ENCODE measurements at regions not wholly inside any gene's neighbourhood (a gene's known extent, or its start where the extent isn't known, plus 50 kb on each side); places are given as distances from the start of the nearest gene placed in this dataset.
"Not testable (repeated sequence)": the region's sequence is repeated elsewhere in the genome, so short reads cannot be mapped to it uniquely, and the experiment has no call there.

GRCh38 chr12:85621041-85621440 is 215.2 kb downstream of the RASSF9 start:
- Histone ChIP-seq H3K27me3 (ENCODE audit: control insufficient read depth, insufficient read depth) (no peaks in the 10 kb centered on the region), H3K4me1 (ENCODE audit: control insufficient read depth, insufficient read depth, low read length) (no peaks in the 10 kb centered on the region), H3K4me3 (ENCODE audit: low read length) (no peak overlapping the region), H3K27ac (ENCODE audit: low read length) (no peak overlapping the region), H3K9me3 (ENCODE audit: control insufficient read depth, low read length) (no peaks in the 10 kb centered on the region)
- DNase-seq (no peak), ATAC-seq (no peak)
- WGBS = 81% methylated on average over 2 of the region's 2 CpGs
- intact Hi-C loops (cut with DNase I) = no loop called here

- no peak for DNase-seq
- Histone ChIP-seq H3K27ac (ENCODE audit: low read length) (no peak overlapping the region), H3K4me3 (ENCODE audit: low read length) (no peak overlapping the region), H3K27me3 (ENCODE audit: control insufficient read depth, insufficient read depth) (no peaks in the 10 kb centered on the region), H3K9me3 (ENCODE audit: control insufficient read depth, low read length) (no peaks in the 10 kb centered on the region), H3K4me1 (ENCODE audit: control insufficient read depth, insufficient read depth, low read length) (no peaks in the 10 kb centered on the region)
- 88% methylated on average over 2 of the region's 2 CpGs for WGBS
- no peak for ATAC-seq
- intact Hi-C loops (cut with DNase I) = no loop called here
These were observed 212.4 kb downstream of the RASSF9 start for GRCh38 chr12:85623763-85624162.

- WGBS = 78% methylated on average over 2 of the region's 2 CpGs
- H3K9me3 ChIP-seq (ENCODE audit: control insufficient read depth, low read length) = no peaks in the 10 kb centered on the region
- DNase-seq (no peak), ATAC-seq (no peak)
- no peaks in the 10 kb centered on the region for H3K4me1 ChIP-seq (ENCODE audit: control insufficient read depth, insufficient read depth, low read length)
- intact Hi-C loops (cut with DNase I) = no loop called here
- H3K4me3 ChIP-seq (ENCODE audit: low read length) = no peak overlapping the region
- no peaks in the 10 kb centered on the region for H3K27me3 ChIP-seq (ENCODE audit: control insufficient read depth, insufficient read depth)
- no peak overlapping the region for H3K27ac ChIP-seq (ENCODE audit: low read length)
These were observed 210.7 kb downstream of the RASSF9 start for GRCh38 chr12:85625467-85625866.

- ATAC-seq = peak; percentile 71 to 87
- DNase-seq = no peak
These were observed 210.0 kb downstream of the RASSF9 start for GRCh38 chr12:85626001-85626783.

GRCh38 chr12:85626784-85627171 is 209.4 kb downstream of the RASSF9 start:
- intact Hi-C loops (cut with DNase I) = no loop called here
- Histone ChIP-seq H3K27me3 (ENCODE audit: control insufficient read depth, insufficient read depth) (no peaks in the 10 kb centered on the region), H3K27ac (ENCODE audit: low read length) (no peak overlapping the region), H3K4me3 (ENCODE audit: low read length) (no peak overlapping the region), H3K4me1 (ENCODE audit: control insufficient read depth, insufficient read depth, low read length) (no peaks in the 10 kb centered on the region), H3K9me3 (ENCODE audit: control insufficient read depth, low read length) (no peaks in the 10 kb centered on the region)
- 52% methylated on average over 1 of the region's 1 CpG for WGBS
- DNase-seq (no peak), ATAC-seq (no peak)

More at GRCh38 chr12:85626001-85626783, 210.0 kb downstream of the RASSF9 start:
- H3K27me3 ChIP-seq (ENCODE audit: control insufficient read depth, insufficient read depth) = no peaks in the 10 kb centered on the region
- no peaks in the 10 kb centered on the region for H3K4me1 ChIP-seq (ENCODE audit: control insufficient read depth, insufficient read depth, low read length)
- H3K27ac ChIP-seq (ENCODE audit: low read length) = no peak overlapping the region
- H3K9me3 ChIP-seq (ENCODE audit: control insufficient read depth, low read length) = no peaks in the 10 kb centered on the region
- intact Hi-C loops (cut with DNase I) = no loop called here
- H3K4me3 ChIP-seq (ENCODE audit: low read length) = no peak overlapping the region
- WGBS = 89% methylated on average over 1 of the region's 1 CpG

GRCh38 chr12:85627584-85627983 is 208.6 kb downstream of the RASSF9 start:
- no peak for DNase-seq
- Histone ChIP-seq H3K9me3 (ENCODE audit: control insufficient read depth, low read length) (no peaks in the 10 kb centered on the region), H3K27me3 (ENCODE audit: control insufficient read depth, insufficient read depth) (no peaks in the 10 kb centered on the region), H3K4me3 (ENCODE audit: low read length) (no peak overlapping the region), H3K27ac (ENCODE audit: low read length) (no peak overlapping the region), H3K4me1 (ENCODE audit: control insufficient read depth, insufficient read depth, low read length) (no peaks in the 10 kb centered on the region)
- WGBS = 90% methylated on average over 2 of the region's 2 CpGs
- ATAC-seq = no peak
- intact Hi-C loops (cut with DNase I) = no loop called here

GRCh38 chr12:85628562-85628961 is 207.6 kb downstream of the RASSF9 start:
- H3K27me3 ChIP-seq (ENCODE audit: control insufficient read depth, insufficient read depth); H3K4me1 ChIP-seq (ENCODE audit: control insufficient read depth, insufficient read depth, low read length); H3K4me3 ChIP-seq (ENCODE audit: low read length); intact Hi-C loops (cut with DNase I); H3K27ac ChIP-seq (ENCODE audit: low read length); DNase-seq; H3K9me3 ChIP-seq (ENCODE audit: control insufficient read depth, low read length); ATAC-seq: not testable (repeated sequence)
- 95% methylated on average over 2 of the region's 2 CpGs for WGBS

- ATAC-seq (no peak), DNase-seq (no peak)
- WGBS = 93% methylated on average over 2 of the region's 2 CpGs
- Histone ChIP-seq H3K27me3 (ENCODE audit: control insufficient read depth, insufficient read depth) (no peaks in the 10 kb centered on the region), H3K4me3 (ENCODE audit: low read length) (no peak overlapping the region), H3K9me3 (ENCODE audit: control insufficient read depth, low read length) (no peaks in the 10 kb centered on the region), H3K4me1 (ENCODE audit: control insufficient read depth, insufficient read depth, low read length) (no peaks in the 10 kb centered on the region), H3K27ac (ENCODE audit: low read length) (no peak overlapping the region)
- intact Hi-C loops (cut with DNase I) = no loop called here
These were observed 205.4 kb downstream of the RASSF9 start for GRCh38 chr12:85630851-85631250.

- no peaks in the 10 kb centered on the region for H3K4me1 ChIP-seq (ENCODE audit: control insufficient read depth, insufficient read depth, low read length)
- H3K4me3 ChIP-seq (ENCODE audit: low read length) = no peak overlapping the region
- H3K27me3 ChIP-seq (ENCODE audit: control insufficient read depth, insufficient read depth) = no peaks in the 10 kb centered on the region
- no peak overlapping the region for H3K27ac ChIP-seq (ENCODE audit: low read length)
- intact Hi-C loops (cut with DNase I) = no loop called here
- DNase-seq (no peak), ATAC-seq (no peak)
- 13% methylated on average over 2 of the region's 2 CpGs for WGBS
- no peaks in the 10 kb centered on the region for H3K9me3 ChIP-seq (ENCODE audit: control insufficient read depth, low read length)
These were observed 203.8 kb downstream of the RASSF9 start for GRCh38 chr12:85632390-85632789.

- no peaks in the 10 kb centered on the region for H3K27me3 ChIP-seq (ENCODE audit: control insufficient read depth, insufficient read depth)
- WGBS = 79% methylated on average over 1 of the region's 1 CpG
- no peaks in the 10 kb centered on the region for H3K4me1 ChIP-seq (ENCODE audit: control insufficient read depth, insufficient read depth, low read length)
- intact Hi-C loops (cut with DNase I) = no loop called here
- H3K4me3 ChIP-seq (ENCODE audit: low read length) = no peak overlapping the region
- DNase-seq (no peak), ATAC-seq (no peak)
- no peaks in the 10 kb centered on the region for H3K9me3 ChIP-seq (ENCODE audit: control insufficient read depth, low read length)
- H3K27ac ChIP-seq (ENCODE audit: low read length) = no peak overlapping the region
These were observed 202.7 kb downstream of the RASSF9 start for GRCh38 chr12:85633491-85633890.

GRCh38 chr12:85639834-85640233 is 196.4 kb downstream of the RASSF9 start:
- Histone ChIP-seq H3K9me3 (ENCODE audit: control insufficient read depth, low read length) (no peaks in the 10 kb centered on the region), H3K4me1 (ENCODE audit: control insufficient read depth, insufficient read depth, low read length) (no peaks in the 10 kb centered on the region), H3K27ac (ENCODE audit: low read length) (no peak overlapping the region), H3K27me3 (ENCODE audit: control insufficient read depth, insufficient read depth) (no peaks in the 10 kb centered on the region), H3K4me3 (ENCODE audit: low read length) (no peak overlapping the region)
- 73% methylated on average over 2 of the region's 2 CpGs for WGBS
- no peak for DNase-seq
- ATAC-seq = no peak
- intact Hi-C loops (cut with DNase I) = no loop called here

- Histone ChIP-seq H3K9me3 (ENCODE audit: control insufficient read depth, low read length) (no peaks in the 10 kb centered on the region), H3K27me3 (ENCODE audit: control insufficient read depth, insufficient read depth) (no peaks in the 10 kb centered on the region), H3K27ac (ENCODE audit: low read length) (no peak overlapping the region), H3K4me1 (ENCODE audit: control insufficient read depth, insufficient read depth, low read length) (no peaks in the 10 kb centered on the region), H3K4me3 (ENCODE audit: low read length) (no peak overlapping the region)
- intact Hi-C loops (cut with DNase I) = no loop called here
- DNase-seq = no peak
- 78% methylated on average over 2 of the region's 2 CpGs for WGBS
- no peak for ATAC-seq
These were observed 194.4 kb downstream of the RASSF9 start for GRCh38 chr12:85641796-85642195.

Measured in right cardiac atrium (tissue), 5 donors.